Activated CD4-positive, alpha-beta T cell treated with anti-CD3 and anti-CD28 coated beads, Interleukin-2, amount 10 ng/mL, durations not matched to agents 24 days and 14 days (primary cell): ENCODE measurements at regions not wholly inside any gene's neighbourhood (a gene's known extent, or its start where the extent isn't known, plus 50 kb on each side); places are given as distances from the start of the nearest gene placed in this dataset.

ENCODE experiments used
- DNase-seq: peaks from one replicate; pipeline ENCODE4 v3.0.0; 2022
- H3K27ac Mint-ChIP-seq: one replicate; pipeline ENCODE4 v1.8.0; 2022; ENCODE audit warnings: mild to moderate bottlenecking, mixed read lengths
- H3K27me3 Mint-ChIP-seq: one replicate; pipeline ENCODE4 v1.8.0; 2022; ENCODE audit warnings: mixed read lengths
- H3K36me3 Mint-ChIP-seq: one replicate; pipeline ENCODE4 v1.8.0; 2022; ENCODE audit warnings: low read depth, mild to moderate bottlenecking, mixed read lengths
- H3K4me1 Mint-ChIP-seq: one replicate; pipeline ENCODE4 v1.8.0; 2021; ENCODE audit warnings: mixed read lengths
- H3K4me3 Mint-ChIP-seq: one replicate; pipeline ENCODE4 v1.8.0; 2022; ENCODE audit warnings: mild to moderate bottlenecking, moderate library complexity, mixed read lengths
- H3K9me3 Mint-ChIP-seq: one replicate; pipeline ENCODE4 v1.8.0; 2021; ENCODE audit warnings: mixed read lengths
- intact Hi-C: fragments of 100-400 bp; cut with micrococcal nuclease; formaldehyde crosslinking; loops from one replicate; pipeline ENCODE4 v1.15.1; 2023

- no peaks in the 10 kb centered on the region for H3K9me3 Mint-ChIP-seq
- H3K27me3 Mint-ChIP-seq = no peaks in the 10 kb centered on the region
- H3K27ac Mint-ChIP-seq = no peak overlapping the region
- DNase-seq = no peak
- intact Hi-C loops = no loop called here
- no peaks in the 10 kb centered on the region for H3K4me1 Mint-ChIP-seq
- no peaks in the 10 kb centered on the region for H3K36me3 Mint-ChIP-seq
- H3K4me3 Mint-ChIP-seq = no peak overlapping the region
Measured at GRCh38 chr2:56099963-56100362, 83.8 kb upstream of the CCDC85A start.

- Mint-ChIP-seq H3K4me3 (no peak overlapping the region), H3K9me3 (no peaks in the 10 kb centered on the region), H3K4me1 (no peaks in the 10 kb centered on the region), H3K36me3 (no peaks in the 10 kb centered on the region), H3K27me3 (no peaks in the 10 kb centered on the region), H3K27ac (no peak overlapping the region)
- intact Hi-C loops = no loop called here
- DNase-seq = no peak
Measured at GRCh38 chr2:56100791-56101312, 82.9 kb upstream of the CCDC85A start.

GRCh38 chr2:56102098-56102497 lies 81.7 kb upstream of the CCDC85A start:
- Mint-ChIP-seq H3K4me3 (no peak overlapping the region), H3K4me1 (no peaks in the 10 kb centered on the region), H3K36me3 (no peaks in the 10 kb centered on the region), H3K9me3 (no peaks in the 10 kb centered on the region), H3K27me3 (no peaks in the 10 kb centered on the region), H3K27ac (no peak overlapping the region)
- no peak for DNase-seq
- intact Hi-C loops = no loop called here

- H3K27ac Mint-ChIP-seq = no peak overlapping the region
- no peaks in the 10 kb centered on the region for H3K27me3 Mint-ChIP-seq
- no peaks in the 10 kb centered on the region for H3K4me1 Mint-ChIP-seq
- intact Hi-C loops = no loop called here
- no peak for DNase-seq
- H3K4me3 Mint-ChIP-seq = no peak overlapping the region
- H3K9me3 Mint-ChIP-seq = no peaks in the 10 kb centered on the region
- no peaks in the 10 kb centered on the region for H3K36me3 Mint-ChIP-seq
Measured at GRCh38 chr2:56102866-56103265, 80.9 kb upstream of the CCDC85A start.

GRCh38 chr2:56104962-56105361 lies 78.8 kb upstream of the CCDC85A start:
- DNase-seq = no peak
- H3K9me3 Mint-ChIP-seq = no peaks in the 10 kb centered on the region
- intact Hi-C loops = no loop called here
- H3K27ac Mint-ChIP-seq = no peak overlapping the region
- no peaks in the 10 kb centered on the region for H3K4me1 Mint-ChIP-seq
- H3K36me3 Mint-ChIP-seq = no peaks in the 10 kb centered on the region
- no peaks in the 10 kb centered on the region for H3K27me3 Mint-ChIP-seq
- H3K4me3 Mint-ChIP-seq = no peak overlapping the region

GRCh38 chr2:56107502-56108220 lies 76.1 kb upstream of the CCDC85A start:
- intact Hi-C loops = no loop called here
- Mint-ChIP-seq H3K27ac (no peak overlapping the region), H3K9me3 (no peaks in the 10 kb centered on the region), H3K27me3 (no peaks in the 10 kb centered on the region), H3K36me3 (no peaks in the 10 kb centered on the region), H3K4me3 (no peak overlapping the region), H3K4me1 (no peaks in the 10 kb centered on the region)
- DNase-seq = no peak

GRCh38 chr2:56108806-56109205 lies 75.0 kb upstream of the CCDC85A start:
- Mint-ChIP-seq H3K4me1 (no peaks in the 10 kb centered on the region), H3K27ac (no peak overlapping the region), H3K36me3 (no peaks in the 10 kb centered on the region), H3K4me3 (no peak overlapping the region), H3K9me3 (no peaks in the 10 kb centered on the region), H3K27me3 (no peaks in the 10 kb centered on the region)
- no peak for DNase-seq
- intact Hi-C loops = no loop called here

GRCh38 chr2:56109994-56110393 lies 73.8 kb upstream of the CCDC85A start:
- DNase-seq = no peak
- H3K36me3 Mint-ChIP-seq = no peaks in the 10 kb centered on the region
- H3K9me3 Mint-ChIP-seq = no peaks in the 10 kb centered on the region
- H3K27me3 Mint-ChIP-seq = no peaks in the 10 kb centered on the region
- no peak overlapping the region for H3K4me3 Mint-ChIP-seq
- intact Hi-C loops = no loop called here
- H3K4me1 Mint-ChIP-seq = no peaks in the 10 kb centered on the region
- H3K27ac Mint-ChIP-seq = no peak overlapping the region

- H3K4me1 Mint-ChIP-seq = no peaks in the 10 kb centered on the region
- no peaks in the 10 kb centered on the region for H3K9me3 Mint-ChIP-seq
- H3K4me3 Mint-ChIP-seq = no peak overlapping the region
- intact Hi-C loops = no loop called here
- H3K27ac Mint-ChIP-seq = no peak overlapping the region
- no peaks in the 10 kb centered on the region for H3K27me3 Mint-ChIP-seq
- H3K36me3 Mint-ChIP-seq = no peaks in the 10 kb centered on the region
- DNase-seq = no peak
Measured at GRCh38 chr2:56113382-56113975, 70.3 kb upstream of the CCDC85A start.

- no peaks in the 10 kb centered on the region for H3K4me1 Mint-ChIP-seq
- intact Hi-C loops = no loop called here
- no peak for DNase-seq
- H3K27me3 Mint-ChIP-seq = no peaks in the 10 kb centered on the region
- no peak overlapping the region for H3K27ac Mint-ChIP-seq
- no peaks in the 10 kb centered on the region for H3K36me3 Mint-ChIP-seq
- H3K9me3 Mint-ChIP-seq = no peaks in the 10 kb centered on the region
- H3K4me3 Mint-ChIP-seq = no peak overlapping the region
Measured at GRCh38 chr2:56117764-56118163, 66.0 kb upstream of the CCDC85A start.

- H3K4me1 Mint-ChIP-seq = no peaks in the 10 kb centered on the region
- H3K4me3 Mint-ChIP-seq = no peak overlapping the region
- H3K9me3 Mint-ChIP-seq = no peaks in the 10 kb centered on the region
- no peaks in the 10 kb centered on the region for H3K36me3 Mint-ChIP-seq
- no peak for DNase-seq
- H3K27ac Mint-ChIP-seq = no peak overlapping the region
- intact Hi-C loops = no loop called here
- no peaks in the 10 kb centered on the region for H3K27me3 Mint-ChIP-seq
Measured at GRCh38 chr2:56118474-56118873, 65.3 kb upstream of the CCDC85A start.

- Mint-ChIP-seq H3K4me3 (no peak overlapping the region), H3K4me1 (no peaks in the 10 kb centered on the region), H3K9me3 (no peaks in the 10 kb centered on the region), H3K36me3 (no peaks in the 10 kb centered on the region), H3K27ac (no peak overlapping the region), H3K27me3 (no peaks in the 10 kb centered on the region)
- intact Hi-C loops = no loop called here
- no peak for DNase-seq
Measured at GRCh38 chr2:56121995-56122394, 61.8 kb upstream of the CCDC85A start.

- Mint-ChIP-seq H3K27ac (no peak overlapping the region), H3K4me3 (no peak overlapping the region), H3K9me3 (no peaks in the 10 kb centered on the region), H3K27me3 (no peaks in the 10 kb centered on the region), H3K4me1 (no peaks in the 10 kb centered on the region), H3K36me3 (no peaks in the 10 kb centered on the region)
- no peak for DNase-seq
- intact Hi-C loops = no loop called here
Measured at GRCh38 chr2:56123538-56123937, 60.3 kb upstream of the CCDC85A start.

GRCh38 chr2:56127010-56127409 lies 56.8 kb upstream of the CCDC85A start:
- Mint-ChIP-seq H3K27ac (no peak overlapping the region), H3K36me3 (no peaks in the 10 kb centered on the region), H3K27me3 (no peaks in the 10 kb centered on the region), H3K9me3 (no peaks in the 10 kb centered on the region), H3K4me1 (no peaks in the 10 kb centered on the region), H3K4me3 (no peak overlapping the region)
- DNase-seq = no peak
- intact Hi-C loops = no loop called here
